ENCODE measurements at regions not wholly inside any gene's neighbourhood (a gene's known extent, or its start where the extent isn't known, plus 50 kb on each side); places are given as distances from the start of the nearest gene placed in this dataset.

DNA sequence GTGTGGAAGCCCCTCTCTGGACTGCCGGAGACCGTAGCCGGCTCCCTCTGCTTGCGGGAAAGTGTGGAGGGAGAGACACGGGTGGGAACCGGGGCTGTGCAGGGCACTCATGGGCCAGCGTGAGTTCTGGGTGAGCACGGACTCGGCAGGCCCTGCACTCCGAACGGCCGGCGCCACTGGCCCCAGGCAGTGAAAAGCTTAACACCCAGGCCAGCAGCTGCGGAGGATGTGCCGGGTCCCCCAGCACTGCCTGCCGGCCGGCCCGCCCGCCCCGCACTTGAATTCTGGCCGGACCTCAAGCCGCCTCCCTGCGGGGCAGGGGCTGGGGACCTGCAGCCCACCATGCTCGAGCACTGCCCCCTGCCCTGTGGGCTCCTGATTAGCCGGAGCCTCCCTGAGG lies 147.0 kb downstream of the FGF9 start:
- no peak for DNase-seq

DNA sequence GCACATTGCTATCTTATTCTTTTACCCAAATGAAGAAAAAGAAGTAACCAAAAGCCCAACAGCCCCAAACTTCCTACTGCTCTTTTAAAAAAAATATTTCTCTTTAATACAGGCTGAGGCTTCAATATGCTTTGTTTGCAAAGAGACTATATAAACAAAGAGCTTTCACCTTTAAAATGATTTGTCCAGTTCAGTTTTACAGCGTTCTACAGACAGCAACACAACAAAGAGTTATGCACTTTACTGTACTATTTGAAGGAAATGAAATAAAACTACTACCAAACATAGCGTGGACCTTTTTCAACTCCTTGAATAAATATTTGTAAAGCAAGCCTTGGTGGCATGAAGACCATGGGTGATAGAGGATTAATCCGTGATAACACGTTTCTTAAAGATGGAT lies 151.2 kb downstream of the FGF9 start:
- DNase-seq = no peak

DNA sequence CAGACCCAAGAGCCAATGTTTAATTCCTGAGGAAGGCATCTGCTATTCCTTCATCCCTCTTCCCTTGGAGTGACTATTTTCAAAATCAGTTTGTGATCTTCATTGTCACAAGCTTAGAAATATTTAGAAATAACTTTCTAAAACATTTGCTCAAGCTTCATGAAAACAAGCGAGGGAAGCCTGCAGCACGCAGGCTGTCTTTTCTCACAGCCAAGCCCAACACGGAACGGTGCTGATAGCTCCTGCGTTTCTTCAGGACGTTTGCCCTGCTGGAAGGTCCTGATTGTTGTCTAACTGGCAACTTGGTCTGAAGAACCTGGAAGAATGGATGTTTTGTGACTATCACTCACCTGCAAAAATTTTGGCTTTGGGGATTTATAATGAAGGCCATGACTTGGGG lies 152.5 kb downstream of the FGF9 start:
- DNase-seq = no peak

DNA sequence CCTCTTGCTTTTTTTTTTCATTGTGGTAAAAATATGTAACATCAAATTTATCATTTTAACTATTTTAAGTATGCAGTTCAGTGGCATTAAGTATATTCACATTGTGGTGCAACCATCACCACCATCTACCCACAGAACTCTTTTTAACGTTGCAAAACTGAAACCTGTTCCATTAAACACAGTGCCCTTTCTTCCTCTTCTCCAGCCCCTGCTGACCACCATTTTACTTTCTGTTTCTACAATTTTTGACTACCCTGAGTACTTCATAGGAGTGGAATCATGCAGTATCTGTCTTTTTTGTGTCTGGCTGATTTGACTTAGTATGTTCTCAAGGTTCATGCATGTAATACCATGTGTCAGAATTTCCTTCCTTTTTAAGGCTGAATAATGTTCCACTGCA lies 153.1 kb downstream of the FGF9 start:
- no peak for DNase-seq

DNA sequence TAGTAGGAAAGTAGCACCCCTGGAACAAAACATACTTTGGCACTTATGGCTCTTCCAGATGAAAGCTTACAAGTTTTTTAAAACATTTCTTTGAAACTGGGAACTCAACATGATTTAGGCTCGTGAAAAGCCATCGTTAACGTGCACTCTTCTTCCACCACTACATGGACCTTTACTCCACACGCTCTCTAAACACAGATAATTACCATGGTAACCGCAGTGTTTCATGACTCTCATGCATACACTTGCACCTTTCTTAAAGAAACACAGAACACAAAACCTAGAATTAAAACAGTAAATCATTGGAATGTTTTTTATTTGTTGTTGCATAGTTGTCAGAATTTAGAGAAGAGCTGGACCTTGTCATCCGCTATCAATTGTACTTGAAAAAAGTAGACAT lies 154.3 kb downstream of the FGF9 start:
- no peak for DNase-seq

DNA sequence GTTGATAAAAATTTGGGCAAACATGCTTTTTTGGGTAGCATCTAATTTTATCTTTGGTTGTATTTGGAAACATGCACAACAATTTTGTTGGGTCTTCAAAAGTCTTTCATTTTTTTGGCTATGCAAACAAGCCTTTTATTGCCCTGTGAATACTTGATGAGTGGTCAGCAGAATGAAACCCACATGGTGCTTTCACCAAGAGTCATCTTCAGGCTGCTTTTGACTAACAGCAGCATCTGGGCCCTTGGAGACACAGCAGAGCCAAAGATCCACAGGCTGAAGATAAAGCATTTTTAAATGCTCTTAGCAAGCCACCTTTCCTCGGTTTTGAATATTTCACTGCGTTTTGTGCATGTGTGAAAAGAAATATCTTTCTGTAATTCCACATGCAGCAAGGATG lies 154.9 kb downstream of the FGF9 start:
- no peak for DNase-seq

DNA sequence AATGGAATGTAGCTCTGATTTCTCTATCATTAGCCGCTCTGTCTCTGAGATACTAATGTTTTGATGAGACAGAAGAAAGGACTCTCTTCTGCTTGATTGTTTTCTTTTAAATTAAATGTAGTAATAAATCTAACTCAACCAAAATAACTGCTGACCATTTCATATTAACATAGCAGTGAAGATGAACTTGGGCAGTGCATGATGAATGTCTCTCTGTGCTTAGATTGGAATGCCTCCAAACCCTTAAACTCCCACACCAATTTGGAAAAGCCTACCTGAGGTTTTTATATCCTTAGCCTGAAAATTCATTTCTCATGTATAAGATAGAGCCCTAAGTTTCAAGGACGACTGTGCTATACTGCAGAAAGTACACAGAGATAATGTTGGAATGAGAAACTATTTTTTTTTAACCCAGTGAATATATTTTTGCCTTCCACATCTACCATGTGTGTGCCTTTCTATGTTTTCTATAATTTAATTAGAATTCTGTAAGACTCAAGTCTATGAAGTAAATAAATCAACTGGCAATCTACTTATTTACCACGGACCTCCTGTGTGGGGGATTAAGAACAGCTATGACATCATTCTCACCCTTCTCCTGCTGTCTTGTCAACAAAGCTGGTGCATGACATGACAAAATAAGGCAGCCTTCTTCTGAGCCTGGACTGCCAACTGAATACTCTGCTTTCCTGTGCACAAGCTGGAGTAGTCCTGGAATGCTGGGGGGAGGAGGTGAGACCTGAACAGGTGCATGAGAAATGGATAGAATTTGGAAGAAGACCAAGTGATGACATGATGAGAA lies 155.5 kb downstream of the FGF9 start:
- DNase-seq = no peak

DNA sequence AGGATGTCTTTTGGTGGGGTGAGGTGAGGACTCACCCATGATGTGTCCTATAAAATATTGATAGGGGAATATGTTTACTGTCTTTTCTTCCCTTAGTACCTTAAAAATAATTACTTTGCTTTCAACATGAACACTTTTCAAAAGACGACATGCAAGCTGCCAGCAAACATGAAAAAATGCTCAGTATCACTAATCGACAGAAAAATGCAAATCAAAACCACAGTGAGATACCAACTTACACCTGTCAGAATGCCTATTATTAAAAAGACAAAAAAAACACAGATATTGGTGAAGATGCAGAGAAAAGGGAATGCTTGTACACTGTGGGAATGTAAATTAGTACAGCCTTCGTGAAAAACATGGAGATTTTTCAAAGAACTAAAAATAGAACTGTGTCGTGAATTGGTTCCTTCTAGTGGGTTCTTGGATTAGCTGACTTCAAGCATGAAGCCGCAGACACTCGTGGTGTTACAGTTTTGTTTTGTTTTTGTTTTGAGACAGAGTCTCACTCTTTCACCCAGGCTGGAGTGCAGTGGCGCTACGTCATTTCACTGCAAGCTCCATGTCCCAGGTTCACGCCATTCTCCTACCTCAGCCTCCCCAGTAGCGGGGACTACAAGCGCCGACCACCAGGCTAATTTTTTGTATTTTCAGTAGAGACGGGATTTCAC lies 160.9 kb downstream of the FGF9 start:
- no peak for DNase-seq

DNA sequence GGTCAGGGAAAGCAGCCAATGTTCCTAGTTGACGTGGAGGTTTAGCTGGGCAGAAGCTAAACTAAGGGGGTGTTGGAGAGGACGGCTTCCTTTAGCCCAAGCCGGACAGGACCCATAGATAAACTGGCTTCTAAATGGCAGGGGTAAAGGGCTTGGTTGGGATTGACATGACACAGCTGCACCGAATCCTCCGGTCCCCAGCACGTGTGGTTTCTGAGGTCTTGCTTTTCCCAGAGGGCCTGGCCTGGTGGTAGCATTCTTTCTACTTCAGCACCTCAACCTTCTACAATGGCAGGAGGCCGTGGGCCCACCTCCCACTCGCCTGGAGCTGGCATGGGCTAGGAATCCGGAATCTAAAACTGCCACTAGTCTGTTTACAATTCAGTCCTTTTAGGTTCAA lies 163.0 kb downstream of the FGF9 start:
- DNase-seq = no peak

DNA sequence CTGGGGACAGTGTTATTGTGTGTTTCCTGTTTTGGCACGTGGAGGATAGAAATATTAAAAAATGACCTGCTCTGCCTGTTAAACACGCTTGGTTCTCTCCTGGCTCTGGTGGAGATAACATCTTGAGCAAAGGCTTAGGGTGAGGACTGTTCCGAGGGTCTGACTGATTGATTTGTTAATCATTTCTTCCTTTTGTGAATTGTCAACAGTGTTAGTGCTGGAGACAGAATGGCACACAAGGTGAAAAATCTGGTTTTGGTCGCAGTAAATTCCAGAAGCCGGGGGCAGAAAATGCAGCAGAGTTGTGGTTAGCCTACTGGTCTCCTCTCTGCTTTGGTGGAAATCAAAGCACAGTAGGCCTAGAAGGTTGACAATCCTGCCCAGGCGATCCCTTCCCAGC lies 163.6 kb downstream of the FGF9 start:
- no peak for DNase-seq

DNA sequence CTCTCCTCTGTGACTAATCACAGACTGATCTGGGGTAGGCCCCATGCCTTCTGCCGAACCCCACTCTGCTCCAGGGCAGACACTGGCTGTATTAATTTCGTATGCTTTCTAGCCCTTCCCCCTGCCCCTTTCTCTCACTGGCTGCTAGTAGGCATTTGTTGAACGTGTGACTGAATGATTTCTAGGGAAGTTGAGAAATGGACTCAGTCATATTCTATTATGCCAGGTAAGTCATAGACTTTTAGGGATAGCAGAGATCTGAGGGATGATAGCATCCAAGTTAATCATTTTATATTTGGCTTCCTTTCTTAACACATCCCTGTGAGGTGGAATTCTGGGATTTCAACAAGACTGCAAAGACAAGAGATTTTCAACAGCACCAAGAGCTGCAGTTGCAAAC lies 166.4 kb downstream of the FGF9 start:
- DNase-seq = no peak

DNA sequence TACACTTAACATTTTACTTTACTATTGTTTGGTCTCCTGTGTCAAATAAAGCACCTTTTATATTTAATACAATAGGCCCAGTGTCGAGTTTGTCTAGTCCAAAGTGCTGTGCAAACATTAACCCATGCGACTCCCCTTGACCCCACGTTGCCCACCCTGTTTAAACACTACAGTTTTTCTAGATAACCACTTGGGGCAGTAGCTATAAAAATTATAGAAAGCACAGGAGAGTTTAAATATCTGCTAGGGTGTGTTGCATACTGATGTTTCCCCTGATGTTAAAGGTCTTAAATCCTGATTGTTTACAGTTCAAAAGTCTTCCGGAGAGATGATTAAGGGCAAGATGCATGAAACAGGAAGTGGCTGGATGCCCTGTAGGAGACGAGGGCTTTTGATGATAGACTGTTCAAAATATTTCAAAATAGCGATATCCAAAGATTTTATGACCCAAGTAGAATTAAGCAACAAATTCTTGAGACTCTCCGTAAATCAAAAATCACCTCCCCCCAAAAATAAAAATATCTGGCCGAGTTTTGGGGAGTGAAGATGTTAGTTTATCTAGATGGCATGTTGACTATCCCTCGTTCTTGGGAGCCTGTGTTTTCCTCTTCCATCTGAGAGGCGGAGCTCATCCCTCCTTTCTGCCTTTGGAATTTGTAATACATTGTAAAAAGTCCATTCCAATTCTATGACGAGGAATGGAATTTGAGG lies 167.1 kb downstream of the FGF9 start:
- no peak for DNase-seq

DNA sequence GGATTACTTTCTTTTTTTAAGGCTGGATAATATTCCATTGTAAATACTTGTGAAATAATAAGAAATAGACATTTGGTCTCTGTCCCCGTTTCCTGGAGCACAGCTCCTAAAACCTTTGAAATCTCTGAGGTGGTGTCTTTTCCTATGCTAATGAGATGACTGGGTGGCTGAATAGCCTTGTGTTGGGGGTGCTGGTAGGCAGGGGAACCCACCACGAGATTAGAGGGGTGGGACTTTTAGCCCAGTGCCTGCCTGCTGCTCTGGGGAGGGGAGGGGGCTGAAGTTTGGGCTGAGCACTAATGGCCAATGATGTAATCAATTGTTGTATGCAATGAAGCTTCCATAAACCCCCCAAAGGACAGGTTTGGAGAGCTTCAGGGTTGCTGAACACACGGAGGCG lies 175.7 kb downstream of the FGF9 start:
- no peak for DNase-seq

DNA sequence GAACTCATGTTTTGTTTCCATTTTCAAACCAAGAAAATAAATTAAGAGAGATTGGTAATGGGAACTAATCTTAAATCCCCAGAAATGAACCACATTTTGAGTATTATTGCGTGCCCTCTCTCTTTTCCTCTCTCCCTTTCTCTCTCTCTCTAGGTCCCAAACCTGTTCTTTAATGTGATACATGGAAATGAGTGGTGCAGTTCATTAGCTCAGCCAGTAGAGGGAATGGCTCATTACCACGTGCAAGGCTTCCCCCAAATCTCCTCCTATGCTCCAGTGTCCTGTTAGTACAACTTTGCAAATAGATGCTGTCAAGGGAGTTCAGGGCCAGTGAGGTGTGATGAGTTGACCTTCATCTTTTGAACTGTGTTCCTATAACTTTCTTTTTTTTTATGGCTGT lies 178.4 kb downstream of the FGF9 start:
- no peak for DNase-seq

DNA sequence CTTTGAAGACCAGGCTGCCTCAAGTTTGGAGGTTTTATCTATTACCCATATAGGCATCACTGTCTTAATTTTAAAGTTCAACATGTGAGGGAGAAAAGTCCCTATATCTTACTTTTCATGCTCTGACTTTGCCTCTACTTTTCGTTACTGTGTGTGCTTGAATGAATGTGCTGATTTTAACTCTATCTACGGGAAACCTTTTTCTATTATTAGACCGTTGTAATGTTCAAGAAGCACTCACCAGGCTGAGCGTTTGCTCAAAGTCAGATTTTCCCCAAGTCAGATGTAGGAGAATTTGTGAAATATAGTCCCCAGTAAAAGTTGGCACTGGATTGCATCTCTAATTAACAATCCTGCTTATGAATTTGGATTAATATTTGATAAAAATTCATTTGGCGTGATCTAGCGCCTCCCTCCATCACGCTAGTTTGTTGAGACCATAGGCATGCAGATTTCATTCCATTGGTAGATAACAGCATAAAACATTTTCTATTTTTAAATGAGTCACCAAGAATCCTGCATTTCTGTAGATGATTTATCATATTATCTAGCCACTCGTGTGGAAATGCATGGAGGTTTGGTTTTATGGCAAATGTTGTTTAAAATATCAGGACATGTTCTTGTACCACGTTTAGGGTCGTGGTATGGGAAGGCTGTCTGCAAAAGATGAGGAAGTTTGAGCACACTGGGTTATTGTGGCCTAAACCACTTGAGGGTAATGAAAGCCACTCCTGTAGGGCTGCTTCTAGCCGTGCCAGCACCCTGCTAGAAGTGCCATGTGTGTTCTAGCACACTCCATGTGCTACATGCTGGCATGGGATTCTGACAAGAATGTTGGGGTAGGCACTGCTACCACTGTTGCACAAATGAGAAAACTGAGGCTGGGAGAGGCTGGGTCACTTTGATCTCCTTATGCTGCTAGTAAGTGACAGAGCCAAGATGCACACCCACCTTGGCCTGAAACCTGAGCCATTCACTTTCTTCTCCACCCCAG lies 179.4 kb downstream of the FGF9 start:
- no peak for DNase-seq

DNA sequence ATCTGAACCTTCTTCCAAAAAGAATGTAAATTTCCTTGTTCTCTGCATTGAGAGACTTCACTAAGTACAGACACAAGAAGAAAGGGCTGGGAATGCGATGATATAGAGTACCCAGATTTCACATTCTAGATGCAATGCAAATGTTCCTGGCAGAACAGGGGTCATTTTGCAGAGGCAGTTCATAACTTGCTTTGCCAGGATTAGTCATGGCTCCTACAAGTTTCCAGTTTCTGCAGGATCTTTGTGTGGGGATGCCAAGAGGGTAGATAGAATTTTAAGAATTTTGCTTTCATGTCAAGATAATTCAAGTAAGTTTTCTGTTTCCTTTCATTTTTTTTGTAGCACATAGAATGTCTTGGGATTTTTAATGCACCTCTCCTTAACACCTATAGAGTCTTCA lies 181.2 kb downstream of the FGF9 start:
- DNase-seq = no peak

DNA sequence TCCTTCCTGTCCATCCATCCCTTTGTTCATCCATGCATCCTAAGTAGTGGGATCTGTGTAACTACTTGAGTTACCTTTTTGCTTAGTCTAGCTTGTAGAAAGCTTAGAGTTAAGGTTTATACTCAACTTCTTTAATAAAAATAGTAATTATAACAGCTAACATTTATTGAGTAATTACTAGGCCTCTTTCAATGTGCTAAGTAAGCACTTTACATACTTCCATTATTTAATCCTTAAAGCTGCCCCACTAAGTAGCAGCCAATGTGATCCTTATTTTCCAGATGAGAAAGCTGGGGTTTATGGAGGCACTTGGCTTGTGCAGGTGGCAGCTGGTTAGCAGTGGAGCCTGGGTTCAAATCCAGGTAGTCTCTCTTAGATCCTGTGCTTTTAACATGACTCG lies 182.9 kb downstream of the FGF9 start:
- no peak for DNase-seq

DNA sequence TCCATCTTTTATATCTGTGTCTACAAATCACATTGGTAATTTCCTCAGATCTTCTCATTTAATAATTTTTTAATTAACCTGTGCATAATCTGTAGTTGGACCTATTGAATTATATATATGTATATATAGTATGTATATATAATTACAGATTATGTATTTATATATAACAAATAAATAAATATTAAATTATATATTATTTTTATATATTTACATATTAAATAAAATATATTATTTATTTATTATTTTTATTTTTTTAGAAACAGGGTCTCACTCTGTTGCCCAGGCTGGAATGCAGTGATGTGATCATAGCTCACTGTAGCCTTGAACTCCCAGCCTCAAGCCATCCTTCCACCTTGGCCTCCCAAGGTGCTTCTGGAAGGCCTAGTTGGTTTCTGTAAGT lies 197.9 kb downstream of the FGF9 start:
- no peak for DNase-seq

DNA sequence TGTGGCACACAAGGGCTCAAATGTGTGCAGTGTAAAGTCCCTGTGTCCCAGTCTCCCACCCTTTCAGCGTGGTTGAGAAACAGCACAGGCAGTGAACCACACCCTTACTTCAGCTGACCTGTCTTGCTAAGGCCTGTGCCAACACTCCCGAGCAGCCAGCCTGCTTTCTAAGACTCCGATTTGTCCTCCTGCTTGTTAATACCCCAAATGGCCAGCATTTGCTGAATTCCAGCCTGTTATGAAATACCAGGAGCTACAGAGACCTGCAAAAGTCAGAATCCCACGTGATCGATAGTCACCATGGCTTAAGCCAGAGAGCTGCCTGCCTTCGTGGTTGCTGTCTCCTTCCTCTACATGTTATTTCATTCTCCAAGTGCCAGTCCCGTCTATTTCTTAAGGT lies 200.5 kb downstream of the FGF9 start:
- DNase-seq = no peak

DNA sequence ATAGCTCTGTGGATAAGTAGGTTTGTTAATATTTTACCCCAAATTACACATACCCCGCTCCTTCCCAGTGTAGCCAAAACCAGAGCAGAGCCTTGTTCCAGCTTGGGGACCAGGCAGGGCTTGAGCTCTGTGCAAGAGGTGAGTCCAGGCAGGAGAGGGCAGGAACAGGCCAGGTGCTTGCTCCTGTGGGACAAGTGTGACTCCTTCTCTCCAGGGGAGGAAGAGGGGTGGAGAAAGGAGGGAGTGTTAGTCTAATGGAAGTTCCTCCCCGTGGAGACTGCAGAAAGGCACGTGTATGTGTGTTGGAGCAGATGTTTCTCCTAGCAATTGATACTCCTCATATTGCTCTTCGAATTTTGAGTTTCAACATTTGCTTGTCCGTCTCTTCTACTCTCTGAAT lies 201.0 kb downstream of the FGF9 start:
- DNase-seq = no peak

DNA sequence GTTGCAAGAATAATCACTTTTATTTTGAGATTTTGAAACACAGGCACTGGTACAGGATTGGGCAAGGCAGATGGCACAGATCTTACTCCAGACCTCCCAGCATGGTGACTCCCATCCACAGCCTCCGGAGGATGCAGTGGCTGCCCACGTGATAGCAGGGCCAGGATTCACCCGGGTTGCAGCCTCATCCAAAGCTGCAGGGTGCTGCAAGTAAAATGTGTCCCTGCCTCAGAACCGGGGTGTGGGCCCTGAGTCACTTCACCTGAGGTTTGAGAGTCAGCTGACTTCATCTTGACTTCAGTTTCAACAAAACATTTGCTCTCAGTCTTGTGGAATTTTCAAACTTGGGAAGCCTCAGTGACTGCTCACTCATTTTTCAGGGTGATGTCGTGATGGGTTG lies 201.9 kb downstream of the FGF9 start:
- DNase-seq = no peak

Data from anterior cingulate cortex (tissue), 58 donors.